HG02678 (cell line): ENCODE measurements at regions not wholly inside any gene's neighbourhood (a gene's known extent, or its start where the extent isn't known, plus 50 kb on each side); places are given as distances from the start of the nearest gene placed in this dataset.

Experiments
- ATAC-seq: cut with Tn5 transposase; IDR thresholded peaks from one replicate; pipeline ENCODE4 v1.9.1; 2021; ENCODE audit warnings: mild to moderate bottlenecking, moderate library complexity; ENCODE audit not compliant: unreplicated experiment

DNA sequence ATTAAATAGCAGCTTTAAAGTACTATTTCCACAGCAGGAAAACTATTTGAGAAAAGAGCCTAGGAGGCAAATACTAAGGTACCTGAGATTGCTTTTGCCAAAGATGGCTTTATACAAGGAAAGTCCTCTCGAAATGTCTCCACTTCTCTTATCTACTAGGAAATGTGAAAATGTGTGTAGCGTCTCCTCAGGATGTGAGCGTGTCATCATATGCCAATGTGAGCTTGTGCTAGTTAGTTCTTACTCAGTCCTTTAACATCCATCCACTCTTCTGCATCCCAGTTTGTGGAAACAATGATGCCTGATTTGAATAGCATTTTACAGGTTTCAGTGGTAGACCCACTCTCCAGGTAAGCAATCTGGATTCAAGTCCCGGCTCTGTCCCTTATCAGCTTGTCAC is 421.0 kb downstream of the DYNC2H1 start:
- no peak for ATAC-seq

- no peak for ATAC-seq
These were observed 423.0 kb downstream of the DYNC2H1 start for GRCh38 chr11:103532133-103532788.

DNA sequence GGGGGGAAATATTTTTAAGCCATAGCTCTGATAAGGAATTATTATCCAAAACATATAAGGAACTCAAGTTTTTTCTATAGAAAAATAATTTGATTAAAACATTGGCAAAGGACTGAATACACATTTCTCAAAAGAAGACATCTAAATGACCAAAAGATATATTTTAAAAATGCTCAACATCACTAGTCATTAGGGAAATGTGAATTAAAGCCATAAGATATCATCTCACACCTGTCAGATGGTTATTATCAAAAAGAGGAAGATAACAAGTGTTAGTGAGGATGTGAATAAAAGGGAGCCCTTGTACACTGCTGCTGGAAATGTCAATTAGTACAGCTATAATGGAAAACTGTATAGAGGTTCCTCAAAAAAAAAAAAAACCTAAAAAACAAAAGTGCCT is 425.0 kb downstream of the DYNC2H1 start:
- ATAC-seq = no peak

DNA sequence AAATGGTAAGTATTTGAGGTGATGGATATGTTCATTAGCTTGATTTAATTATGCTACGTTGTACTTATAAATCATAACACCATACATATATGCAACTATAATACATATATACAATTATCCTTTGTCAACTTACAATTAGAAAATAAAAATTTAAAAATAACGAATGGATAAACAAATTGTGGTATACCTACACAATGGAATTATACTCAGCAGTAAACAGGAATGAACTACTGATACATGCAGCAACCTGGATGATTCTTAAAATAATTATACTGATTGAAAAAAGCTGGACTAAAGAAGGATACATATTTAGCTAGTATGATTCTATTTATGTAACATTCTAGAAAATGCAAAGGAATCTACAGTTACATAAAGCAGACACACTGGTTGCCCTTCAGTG is 425.7 kb downstream of the DYNC2H1 start:
- ATAC-seq = no peak

DNA sequence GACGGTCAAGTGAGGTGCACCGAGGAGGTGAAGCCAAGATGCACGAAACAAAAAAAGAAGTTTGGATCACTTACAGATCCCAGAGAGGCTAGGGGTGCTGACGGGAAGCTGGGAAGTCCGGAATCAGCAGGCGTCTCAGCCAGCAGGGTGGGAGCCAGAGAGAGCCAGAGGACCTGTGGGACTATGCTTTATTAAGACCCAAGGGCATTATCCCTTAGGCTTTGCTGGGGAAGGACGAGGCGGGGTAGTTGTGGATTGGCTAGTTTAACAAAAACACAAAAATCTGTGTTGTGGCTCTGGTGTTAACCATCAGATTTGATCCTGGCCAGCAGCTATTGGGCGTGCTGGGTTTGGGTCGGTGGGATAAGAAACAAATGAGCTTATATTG is 427.1 kb downstream of the DYNC2H1 start:
- ATAC-seq = no peak

DNA sequence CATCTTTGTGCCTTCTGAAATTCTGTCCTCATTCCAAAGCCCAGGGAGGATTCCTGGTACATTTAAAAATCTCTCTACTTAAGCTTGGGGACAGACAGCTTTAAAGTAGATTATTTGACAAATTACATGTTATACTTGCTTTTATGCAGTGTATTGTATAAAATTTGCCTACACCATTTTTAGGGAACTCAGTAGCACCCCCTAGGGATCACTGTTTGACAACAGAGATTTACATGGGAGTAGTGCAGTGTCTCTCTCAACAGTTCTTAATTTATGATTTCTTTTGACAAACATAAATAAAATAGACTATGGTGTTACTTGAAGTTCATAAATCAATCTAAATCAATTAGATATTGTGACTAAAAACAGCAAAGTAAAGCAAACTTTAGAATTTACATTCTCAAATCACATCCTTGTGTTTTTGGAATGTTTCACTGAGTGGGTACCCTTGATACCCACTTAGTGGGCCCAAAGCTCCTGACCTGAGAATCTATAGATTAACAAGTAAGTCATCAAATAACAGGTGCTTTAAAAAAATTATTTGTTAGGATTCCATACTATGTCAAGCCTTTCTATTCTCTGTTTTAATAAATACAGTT is 428.8 kb downstream of the DYNC2H1 start:
- ATAC-seq = no peak

DNA sequence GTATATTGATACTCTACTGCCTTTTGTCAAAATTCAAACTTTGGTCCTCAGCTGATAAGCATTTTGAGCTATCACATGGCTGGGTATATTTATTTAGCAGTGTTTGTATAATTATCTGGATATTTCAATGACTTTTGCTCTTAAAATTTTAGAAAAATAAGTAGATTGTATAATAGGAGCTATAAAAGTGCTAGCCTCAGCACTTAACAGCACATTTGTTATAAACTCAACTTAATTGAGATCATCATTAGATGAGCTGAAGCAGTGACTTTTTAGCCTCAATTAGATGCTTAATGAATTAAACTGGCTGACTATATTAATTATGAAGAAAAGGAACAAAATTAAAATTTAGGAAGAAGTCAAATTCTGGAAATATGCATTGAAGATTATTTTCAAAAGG is 429.9 kb downstream of the DYNC2H1 start:
- no peak for ATAC-seq

DNA sequence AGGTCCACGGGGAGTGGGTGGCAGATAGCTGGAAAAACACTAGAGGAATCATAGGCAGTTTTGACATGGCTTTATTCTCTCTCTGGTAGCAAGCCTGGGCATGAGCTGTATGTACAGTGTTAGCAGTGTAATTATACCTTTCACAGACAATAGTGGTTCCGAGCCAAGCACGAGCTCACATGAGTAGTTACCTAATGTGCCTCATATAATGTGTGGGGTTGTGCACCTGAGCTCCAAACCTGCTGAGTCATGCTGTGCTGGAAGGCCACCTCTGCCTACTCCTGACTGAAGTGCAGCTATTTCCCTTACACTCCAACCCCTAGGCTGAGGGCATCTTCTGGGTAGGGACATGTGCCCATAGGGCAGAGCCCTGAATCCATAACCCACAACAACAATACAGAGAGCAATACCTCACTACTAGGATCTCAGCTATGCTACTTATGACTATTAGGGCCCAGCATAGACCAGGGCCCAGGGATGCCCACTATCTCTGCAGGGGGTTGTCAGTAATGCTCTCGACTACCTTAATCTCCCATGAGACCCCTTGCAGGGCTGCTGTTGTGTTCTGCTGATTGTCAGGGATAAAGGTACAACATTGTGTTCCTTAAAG is 432.1 kb downstream of the DYNC2H1 start:
- ATAC-seq = no peak

DNA sequence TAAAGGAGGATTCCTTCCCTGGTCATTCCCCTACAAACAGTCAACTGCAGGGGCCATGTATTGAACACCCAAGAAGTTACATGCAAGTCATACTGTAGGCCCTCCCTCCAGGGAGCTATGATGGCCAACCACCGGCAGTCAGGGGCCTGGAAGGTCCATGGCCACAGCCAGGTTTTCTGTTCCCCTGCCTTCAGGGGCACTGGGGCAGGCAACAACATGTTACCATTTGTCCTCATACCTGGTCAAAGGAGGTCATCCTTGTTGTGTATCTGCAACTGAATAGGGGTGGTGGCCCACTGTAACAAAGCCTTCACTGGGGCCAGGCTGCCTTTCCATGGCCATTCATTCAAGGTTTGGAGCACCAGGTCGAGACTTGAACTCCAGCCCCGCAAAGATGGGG is 433.6 kb downstream of the DYNC2H1 start:
- ATAC-seq = no peak

DNA sequence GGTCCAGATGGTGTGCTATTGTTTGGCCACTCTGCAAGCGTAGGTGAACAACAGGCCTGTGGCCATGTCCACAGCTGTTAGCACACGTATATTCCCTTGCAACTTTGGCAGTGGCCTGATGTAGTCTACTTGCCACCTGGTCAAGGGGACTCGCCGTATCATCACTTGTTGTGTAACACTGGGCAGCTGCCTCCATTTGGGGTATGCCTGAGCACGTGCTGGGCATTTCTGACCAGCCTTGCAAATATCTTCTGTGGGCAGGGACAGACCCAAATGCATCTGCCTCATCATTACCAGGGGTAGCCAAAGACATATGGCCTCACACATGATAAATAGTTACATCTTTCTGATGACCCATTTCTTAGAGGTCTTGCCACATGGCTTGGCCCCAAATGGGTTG is 434.2 kb downstream of the DYNC2H1 start:
- ATAC-seq = no peak

- no peak for ATAC-seq
These were observed 435.6 kb downstream of the DYNC2H1 start for GRCh38 chr11:103544874-103545273.

- no peak for ATAC-seq
These were observed 436.3 kb downstream of the DYNC2H1 start for GRCh38 chr11:103545551-103545950.

GRCh38 chr11:103546236-103546635 is 437.0 kb downstream of the DYNC2H1 start:
- ATAC-seq = no peak

GRCh38 chr11:103547024-103547423 is 437.8 kb downstream of the DYNC2H1 start:
- ATAC-seq = no peak

- ATAC-seq = no peak
These were observed 438.5 kb downstream of the DYNC2H1 start for GRCh38 chr11:103547691-103548090.

DNA sequence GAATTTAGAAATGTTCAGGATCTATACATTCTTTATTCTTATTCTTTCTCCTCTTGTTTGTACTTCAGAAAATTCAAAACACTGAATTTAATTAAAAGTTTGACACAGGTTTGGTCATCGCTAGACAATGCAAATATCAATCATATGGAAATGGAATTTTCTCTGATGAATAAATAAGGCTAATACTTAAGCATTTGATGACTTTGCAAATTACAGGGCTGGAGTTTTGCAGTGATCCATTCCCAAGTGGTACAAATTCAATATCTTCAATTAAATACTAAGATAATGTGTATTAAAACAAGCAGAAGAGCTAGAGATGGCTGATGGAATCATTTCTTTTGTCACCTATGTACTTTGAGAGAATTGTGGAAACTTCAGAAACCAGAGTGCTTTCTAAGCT is 439.6 kb downstream of the DYNC2H1 start:
- ATAC-seq = no peak

DNA sequence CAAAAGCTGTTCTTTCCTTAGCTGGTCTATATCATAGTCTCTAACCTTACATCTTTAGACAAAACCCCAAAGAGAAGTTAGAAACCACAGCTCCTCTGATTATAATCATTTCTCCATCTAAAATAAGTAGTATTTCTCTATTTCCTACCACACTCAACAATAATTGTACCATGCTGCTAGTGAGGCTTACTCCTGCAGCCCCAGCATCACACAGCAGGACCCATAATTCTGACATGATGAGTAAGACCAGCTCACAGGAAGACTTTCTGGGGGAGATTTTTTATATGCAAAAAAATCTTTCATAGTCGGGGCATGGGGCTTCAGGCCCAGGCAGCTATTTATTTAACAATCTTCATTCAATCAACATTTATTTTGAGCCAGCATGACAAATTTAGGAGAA is 441.6 kb downstream of the DYNC2H1 start:
- ATAC-seq = no peak

- no peak for ATAC-seq
These were observed 442.9 kb downstream of the DYNC2H1 start for GRCh38 chr11:103552086-103552485.

GRCh38 chr11:103556171-103556570 is 446.9 kb downstream of the DYNC2H1 start:
- no peak for ATAC-seq

DNA sequence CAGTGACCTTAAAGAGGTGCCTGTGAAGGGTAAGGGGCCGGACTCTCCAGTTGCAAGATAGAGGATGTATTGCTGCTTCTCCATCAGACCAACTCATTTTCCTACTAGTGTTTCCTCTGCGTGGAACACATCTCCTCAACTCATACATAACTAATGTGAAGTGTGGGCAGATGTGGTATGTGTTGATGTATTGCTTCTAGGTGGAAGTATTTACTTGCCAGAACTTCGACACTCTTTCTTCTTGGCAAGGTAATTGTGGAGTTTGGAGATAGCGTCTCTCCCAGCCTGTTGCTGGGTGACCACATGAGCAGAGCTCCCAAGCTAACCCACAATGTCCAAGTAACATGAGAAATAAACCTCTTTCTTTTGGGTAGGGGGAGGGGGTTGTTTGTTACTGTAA is 456.9 kb downstream of the DYNC2H1 start:
- no peak for ATAC-seq

DNA sequence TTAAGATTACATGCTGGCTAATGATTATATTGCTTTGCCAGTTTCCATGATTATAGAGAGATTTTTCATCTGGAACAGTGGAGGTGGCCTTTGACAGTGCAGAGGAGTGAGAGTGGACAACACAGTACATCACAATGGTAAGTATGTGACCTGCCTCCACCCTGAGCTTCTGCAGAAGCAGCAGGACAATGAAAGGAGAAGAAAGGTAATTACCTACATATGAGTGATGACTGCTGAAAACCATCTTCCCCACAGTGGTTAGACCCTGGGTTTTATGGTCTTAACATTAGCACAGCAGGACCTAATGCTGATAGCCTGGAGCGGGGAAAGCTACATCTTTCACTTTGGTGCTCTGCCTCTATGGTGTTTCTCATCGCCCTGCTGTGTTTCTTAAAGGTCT is 454.7 kb upstream of the DDI1 start:
- ATAC-seq = no peak

DNA sequence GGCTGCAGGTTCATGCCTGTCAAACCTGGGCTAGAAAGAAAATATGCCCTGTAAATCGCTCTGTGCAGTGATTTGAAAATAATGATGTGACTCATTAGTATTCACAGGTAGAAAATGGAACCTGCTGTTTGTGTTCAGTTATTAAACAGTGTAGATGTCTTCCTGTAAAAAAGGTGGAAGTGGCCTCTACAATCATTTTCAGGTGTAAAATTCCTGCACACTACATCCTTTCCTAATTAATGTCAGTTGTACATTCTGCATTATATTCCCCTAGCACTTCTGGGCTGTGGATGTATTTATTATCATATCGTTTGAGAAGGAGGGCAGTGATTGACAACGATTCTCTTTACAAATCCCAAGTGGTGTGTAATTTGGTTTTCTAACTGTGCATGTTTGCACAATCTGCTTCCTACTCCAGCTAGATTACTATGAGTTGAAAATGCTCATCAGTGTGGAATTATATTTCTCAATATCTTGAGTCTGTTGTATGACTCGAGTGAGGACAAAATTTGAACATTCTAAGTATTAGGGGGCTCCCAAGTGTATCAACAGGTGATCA is 454.0 kb upstream of the DDI1 start:
- no peak for ATAC-seq
